Lung (tissue), 11 donors: ENCODE measurements at regions not wholly inside any gene's neighbourhood (a gene's known extent, or its start where the extent isn't known, plus 50 kb on each side); places are given as distances from the start of the nearest gene placed in this dataset.
A peak's percentile ranks its signal among the peaks of the same experiment; 100 is the strongest.

Experiments used
- ATAC-seq: fragments of 200-7000 bp; cut with Tn5 transposase; one replicate; pipeline ENCODE4 v1.9.1; 2020; ENCODE audit warnings: moderate number of reproducible peaks; ENCODE audit not compliant: insufficient read depth, low FRiP score
- DNase-seq, 3 donors: peaks; one replicate each; pipeline ENCODE4 v3.0.0-alpha.2; 2013 to 2017
- H3K27ac ChIP-seq, 2 donors: one replicate each; pipeline ENCODE4 v1.5.1; 2013; ENCODE audit warnings: mild to moderate bottlenecking in 2 of 2, moderate library complexity in 2 of 2, control low read depth in 1 of 2, inconsistent platforms in 1 of 2, low read depth in 1 of 2, low read length in 1 of 2
- H3K27me3 ChIP-seq, 3 donors: one replicate each; pipeline ENCODE4 v1.5.1; 2013; ENCODE audit warnings: low read length in 2 of 3; ENCODE audit not compliant: control insufficient read depth in 3 of 3, insufficient read depth in 3 of 3
- H3K36me3 ChIP-seq, 4 donors: one replicate each; pipeline ENCODE4 v1.5.1; 2013; ENCODE audit warnings: low read length in 4 of 4, mild to moderate bottlenecking in 1 of 4, moderate library complexity in 1 of 4; ENCODE audit not compliant: control insufficient read depth in 4 of 4, insufficient read depth in 4 of 4
- H3K4me1 ChIP-seq, 5 donors: one replicate each; pipeline ENCODE4 v1.5.1; 2013; ENCODE audit warnings: low read length in 5 of 5, mild to moderate bottlenecking in 2 of 5, moderate library complexity in 1 of 5; ENCODE audit not compliant: control insufficient read depth in 5 of 5, insufficient read depth in 5 of 5
- H3K4me3 ChIP-seq: one replicate; pipeline ENCODE4 v1.5.1; 2013; ENCODE audit warnings: mild to moderate bottlenecking, control low read depth, moderate library complexity
- H3K9ac ChIP-seq, 2 donors: one replicate each; pipeline ENCODE4 v1.5.1; 2013; ENCODE audit warnings: low read length in 2 of 2, control low read depth in 1 of 2; ENCODE audit not compliant: insufficient read depth in 1 of 2
- H3K9me3 ChIP-seq, 4 donors: one replicate each; pipeline ENCODE4 v1.5.1; 2013; ENCODE audit warnings: low read length in 3 of 4, mild to moderate bottlenecking in 1 of 4, moderate library complexity in 1 of 4; ENCODE audit not compliant: control insufficient read depth in 4 of 4, insufficient read depth in 3 of 4
- WGBS, 2 donors: extraction: QIAGEN DNeasy Blood & Tissue Kit; methylation state at CpG; one replicate each; pipeline ENCODE4 v1.1.7; 2013; 5-methylcytosine and 5-hydroxymethylcytosine counted together
- TF ChIP-seq, protein P1 (sequence below): IDR thresholded peaks from 2 replicates; pipeline ENCODE4 v1.5.1; 2012; ENCODE audit warnings: mild to moderate bottlenecking; ENCODE audit errors: control extremely low read depth, extremely low read depth
- donor health status: control.
- donor health status: control.
- donor health status: Bipolar disorder and iron deficiency.
- donor health status: healthy.
- donor health status: DM: yes; HTN: yes; CAD: no.

DNA sequence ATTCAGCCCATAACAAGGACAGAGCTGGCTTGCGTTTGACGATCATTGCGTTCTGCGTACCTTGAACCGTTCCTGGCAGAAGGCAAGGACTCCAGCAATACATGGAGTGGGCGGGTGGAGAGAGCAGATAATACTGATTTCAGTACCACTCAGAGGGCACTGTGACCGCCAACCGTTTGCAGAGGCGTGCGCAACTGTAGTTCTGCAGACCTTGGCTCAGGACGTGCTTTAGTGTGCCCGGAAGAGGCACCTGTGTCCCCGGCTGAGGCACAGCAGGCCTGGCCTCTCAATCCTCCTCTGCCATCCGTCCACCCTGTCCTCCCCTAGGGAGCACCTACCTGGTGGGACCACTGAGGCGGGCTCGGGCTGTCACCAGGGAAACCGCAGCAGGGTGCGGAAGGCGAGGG, 117.6 kb upstream of the USP29 start:
- 66 to 79% methylated on average over 19 of the region's 19 CpGs for WGBS, 2 donors

DNA sequence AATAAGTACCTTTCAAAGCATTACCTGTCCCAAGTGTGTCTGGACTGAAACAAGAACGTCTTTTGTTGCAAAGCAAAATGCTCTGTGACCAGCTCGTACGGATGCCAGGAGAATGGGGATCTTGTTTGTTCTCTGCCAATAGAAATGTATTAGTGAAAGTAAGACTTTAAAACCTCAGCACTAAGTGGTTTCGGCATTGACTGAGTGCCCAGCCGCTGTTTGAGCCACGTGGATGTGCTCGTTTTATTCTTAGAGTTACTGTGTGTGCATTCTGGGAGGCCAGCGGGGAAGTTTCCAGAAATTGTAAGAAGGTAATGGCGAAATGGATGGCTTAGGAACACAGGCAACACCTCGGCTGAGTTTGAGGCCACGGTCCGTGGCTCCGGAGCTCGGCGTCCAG, 117.1 kb upstream of the USP29 start:
- DNase-seq (peak; percentile 45 to 83 (median 69)), ATAC-seq (no peak)
- H3K4me1 ChIP-seq = no peaks in the 10 kb centered on the region
- no peaks in the 10 kb centered on the region for H3K27me3 ChIP-seq
- no peak overlapping the region for H3K9ac ChIP-seq
- no peak overlapping the region for H3K4me3 ChIP-seq
- peaks cover 0 to 27% (median 0%) of the 10 kb centered on the region in 4 donors for H3K9me3 ChIP-seq
- WGBS, 2 donors = 70 to 84% methylated on average over 15 of the region's 15 CpGs
- no peak overlapping the region for H3K27ac ChIP-seq
- TF ChIP-seq, protein P1, sequence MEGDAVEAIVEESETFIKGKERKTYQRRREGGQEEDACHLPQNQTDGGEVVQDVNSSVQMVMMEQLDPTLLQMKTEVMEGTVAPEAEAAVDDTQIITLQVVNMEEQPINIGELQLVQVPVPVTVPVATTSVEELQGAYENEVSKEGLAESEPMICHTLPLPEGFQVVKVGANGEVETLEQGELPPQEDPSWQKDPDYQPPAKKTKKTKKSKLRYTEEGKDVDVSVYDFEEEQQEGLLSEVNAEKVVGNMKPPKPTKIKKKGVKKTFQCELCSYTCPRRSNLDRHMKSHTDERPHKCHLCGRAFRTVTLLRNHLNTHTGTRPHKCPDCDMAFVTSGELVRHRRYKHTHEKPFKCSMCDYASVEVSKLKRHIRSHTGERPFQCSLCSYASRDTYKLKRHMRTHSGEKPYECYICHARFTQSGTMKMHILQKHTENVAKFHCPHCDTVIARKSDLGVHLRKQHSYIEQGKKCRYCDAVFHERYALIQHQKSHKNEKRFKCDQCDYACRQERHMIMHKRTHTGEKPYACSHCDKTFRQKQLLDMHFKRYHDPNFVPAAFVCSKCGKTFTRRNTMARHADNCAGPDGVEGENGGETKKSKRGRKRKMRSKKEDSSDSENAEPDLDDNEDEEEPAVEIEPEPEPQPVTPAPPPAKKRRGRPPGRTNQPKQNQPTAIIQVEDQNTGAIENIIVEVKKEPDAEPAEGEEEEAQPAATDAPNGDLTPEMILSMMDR = no peak
- H3K36me3 ChIP-seq = no peaks in the 10 kb centered on the region

More for the DNA sequence above, 117.6 kb upstream of the USP29 start:
- no peak overlapping the region for H3K9ac ChIP-seq
- TF ChIP-seq, protein P1 = no peak
- H3K36me3 ChIP-seq = no peaks in the 10 kb centered on the region
- no peak overlapping the region for H3K27ac ChIP-seq
- DNase-seq (peak in 2 of 3 donors; percentile 25 to 51), ATAC-seq (no peak)
- peaks cover 0 to 23% (median 0%) of the 10 kb centered on the region in 4 donors for H3K9me3 ChIP-seq
- no peaks in the 10 kb centered on the region for H3K27me3 ChIP-seq
- no peak overlapping the region for H3K4me3 ChIP-seq
- H3K4me1 ChIP-seq = no peaks in the 10 kb centered on the region

DNA sequence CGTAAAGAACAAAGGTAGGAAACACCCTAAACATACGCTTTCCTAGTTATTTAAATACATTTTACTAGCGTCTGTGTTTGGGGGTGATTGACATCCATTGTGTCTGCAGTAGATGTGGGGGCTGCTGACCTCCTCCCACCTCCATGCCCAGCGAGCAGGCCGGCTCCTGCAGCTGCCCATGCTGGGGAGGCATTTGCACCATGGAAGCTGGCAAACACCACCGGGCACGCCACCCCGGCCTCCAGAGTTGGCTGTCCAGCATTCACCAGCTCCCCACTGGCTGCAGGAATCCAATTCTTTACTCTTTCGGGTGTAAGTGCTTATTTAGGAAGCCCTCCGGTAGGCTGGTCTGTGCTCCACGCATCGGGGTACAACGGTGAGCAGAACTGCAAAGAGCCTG, 115.4 kb upstream of the USP29 start:
- ATAC-seq (no peak), DNase-seq (no peak)
- Histone ChIP-seq H3K9me3 (peaks cover 0 to 30% (median 0%) of the 10 kb centered on the region in 4 donors), H3K27me3 (no peaks in the 10 kb centered on the region), H3K9ac (no peak overlapping the region), H3K4me3 (no peak overlapping the region), H3K27ac (no peak overlapping the region), H3K4me1 (no peaks in the 10 kb centered on the region), H3K36me3 (no peaks in the 10 kb centered on the region)
- 90 to 91% methylated on average over 13 of the region's 13 CpGs for WGBS, 2 donors
- TF ChIP-seq, protein P1 = no peak

DNA sequence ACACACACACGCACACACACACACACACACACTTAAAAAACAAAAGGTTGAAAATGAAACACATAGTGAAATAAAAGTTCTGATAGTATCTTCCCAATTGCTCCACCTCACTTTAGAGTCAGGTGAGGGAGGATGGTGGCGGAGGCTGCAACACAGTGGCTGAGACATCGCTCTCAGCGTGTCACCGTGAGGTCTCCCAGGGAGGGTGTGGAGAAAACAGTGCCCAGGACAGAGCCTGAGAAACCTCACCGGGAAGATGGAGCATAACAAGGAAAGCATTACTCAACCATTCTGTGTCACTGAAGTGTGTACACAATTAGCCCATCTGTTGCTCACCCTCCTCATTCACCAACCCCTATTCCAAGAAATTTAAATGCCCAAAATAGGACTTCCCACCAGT, 111.4 kb upstream of the USP29 start:
- Histone ChIP-seq H3K4me1 (no peaks in the 10 kb centered on the region), H3K9me3 (peaks cover 0 to 31% (median 0%) of the 10 kb centered on the region in 4 donors), H3K27ac (no peak overlapping the region), H3K4me3 (no peak overlapping the region), H3K9ac (no peak overlapping the region), H3K36me3 (no peaks in the 10 kb centered on the region), H3K27me3 (no peaks in the 10 kb centered on the region)
- TF ChIP-seq, protein P1 = no peak
- DNase-seq (no peak), ATAC-seq (no peak)
- WGBS, 2 donors = 78 to 86% methylated on average over 6 of the region's 6 CpGs
